ENCODE measurements at regions not wholly inside any gene's neighbourhood (a gene's known extent, or its start where the extent isn't known, plus 50 kb on each side); places are given as distances from the start of the nearest gene placed in this dataset.

GRCh38 chr12:5099136-5099535 is 55.5 kb downstream of the KCNA5 start:
- no peak overlapping the region for H3K27ac ChIP-seq (ENCODE audit: low read length)
- no peaks in the 10 kb centered on the region for H3K79me2 ChIP-seq (replicated peaks; ENCODE audit: insufficient read depth, low read length)
- H3K36me3 ChIP-seq (ENCODE audit: insufficient read depth, low read length), result no peaks in the 10 kb centered on the region
- no peaks in the 10 kb centered on the region for H3K9me2 ChIP-seq (ENCODE audit: insufficient read depth, low read length)
- no peak overlapping the region for H3K4me2 ChIP-seq (ENCODE audit: low read length)
- no peak overlapping the region for H2AFZ ChIP-seq (ENCODE audit: low read depth, low read length)
- H3K4me3 ChIP-seq (ENCODE audit: low read length), result no peak overlapping the region
- H3K27me3 ChIP-seq (ENCODE audit: insufficient read depth, low read depth, low read length), result no peaks in the 10 kb centered on the region
- TF ChIP-seq RAD21 (conservative IDR thresholded peaks at IDR 0.05) (no peak), CTCF (IDR thresholded peaks at IDR 0.05; ENCODE audit: poor library complexity, severe bottlenecking) (no peak), EZH2 (IDR thresholded peaks at IDR 0.05; ENCODE audit: borderline replicate concordance, insufficient read depth, low read length, poor library complexity, severe bottlenecking) (no peak)
- H3K9me3 ChIP-seq (ENCODE audit: low read length), result no peaks in the 10 kb centered on the region
- no peaks in the 10 kb centered on the region for H4K20me1 ChIP-seq (ENCODE audit: insufficient read depth)
- no peaks in the 10 kb centered on the region for H3F3A ChIP-seq (ENCODE audit: insufficient read depth, low read length, poor library complexity, severe bottlenecking)
- no peak overlapping the region for H3K9ac ChIP-seq (ENCODE audit: low read length)

- Histone ChIP-seq H3K9ac (ENCODE audit: low read length) (no peak overlapping the region), H3K4me3 (ENCODE audit: low read length) (no peak overlapping the region), H3F3A (ENCODE audit: insufficient read depth, low read length, poor library complexity, severe bottlenecking) (no peaks in the 10 kb centered on the region), H3K79me2 (replicated peaks; ENCODE audit: insufficient read depth, low read length) (no peaks in the 10 kb centered on the region), H4K20me1 (ENCODE audit: insufficient read depth) (no peaks in the 10 kb centered on the region), H3K27me3 (ENCODE audit: insufficient read depth, low read depth, low read length) (no peaks in the 10 kb centered on the region), H3K27ac (ENCODE audit: low read length) (no peak overlapping the region), H3K9me3 (ENCODE audit: low read length) (no peaks in the 10 kb centered on the region), H2AFZ (ENCODE audit: low read depth, low read length) (no peak overlapping the region), H3K36me3 (ENCODE audit: insufficient read depth, low read length) (no peaks in the 10 kb centered on the region), H3K9me2 (ENCODE audit: insufficient read depth, low read length) (no peaks in the 10 kb centered on the region), H3K4me2 (ENCODE audit: low read length) (no peak overlapping the region)
- TF ChIP-seq EZH2 (IDR thresholded peaks at IDR 0.05; ENCODE audit: borderline replicate concordance, insufficient read depth, low read length, poor library complexity, severe bottlenecking), result no peak
- TF ChIP-seq TAF1 (IDR thresholded peaks at IDR 0.05; ENCODE audit: low read depth), result no peak
- no peak for TF ChIP-seq EP300 (conservative IDR thresholded peaks at IDR 0.05; ENCODE audit: poor library complexity, severe bottlenecking)
- TF ChIP-seq REST (IDR thresholded peaks at IDR 0.05; ENCODE audit: borderline replicate concordance), result no peak
- TF ChIP-seq CTCF (IDR thresholded peaks at IDR 0.05; ENCODE audit: poor library complexity, severe bottlenecking), result no peak
- no peak for TF ChIP-seq SMC3 (conservative IDR thresholded peaks at IDR 0.05; ENCODE audit: poor library complexity)
- TF ChIP-seq POLR2AphosphoS5 (IDR thresholded peaks at IDR 0.05), result no peak
- TF ChIP-seq RAD21 (conservative IDR thresholded peaks at IDR 0.05), result no peak
Measured at GRCh38 chr12:5099591-5099990, 55.9 kb downstream of the KCNA5 start.
